HG02798 (cell line): ENCODE measurements at regions not wholly inside any gene's neighbourhood (a gene's known extent, or its start where the extent isn't known, plus 50 kb on each side); places are given as distances from the start of the nearest gene placed in this dataset.

Source experiments
- ATAC-seq: cut with Tn5 transposase; IDR thresholded peaks from one replicate; pipeline ENCODE4 v1.9.1; 2021; ENCODE audit warnings: mild to moderate bottlenecking; ENCODE audit not compliant: unreplicated experiment, poor library complexity

DNA sequence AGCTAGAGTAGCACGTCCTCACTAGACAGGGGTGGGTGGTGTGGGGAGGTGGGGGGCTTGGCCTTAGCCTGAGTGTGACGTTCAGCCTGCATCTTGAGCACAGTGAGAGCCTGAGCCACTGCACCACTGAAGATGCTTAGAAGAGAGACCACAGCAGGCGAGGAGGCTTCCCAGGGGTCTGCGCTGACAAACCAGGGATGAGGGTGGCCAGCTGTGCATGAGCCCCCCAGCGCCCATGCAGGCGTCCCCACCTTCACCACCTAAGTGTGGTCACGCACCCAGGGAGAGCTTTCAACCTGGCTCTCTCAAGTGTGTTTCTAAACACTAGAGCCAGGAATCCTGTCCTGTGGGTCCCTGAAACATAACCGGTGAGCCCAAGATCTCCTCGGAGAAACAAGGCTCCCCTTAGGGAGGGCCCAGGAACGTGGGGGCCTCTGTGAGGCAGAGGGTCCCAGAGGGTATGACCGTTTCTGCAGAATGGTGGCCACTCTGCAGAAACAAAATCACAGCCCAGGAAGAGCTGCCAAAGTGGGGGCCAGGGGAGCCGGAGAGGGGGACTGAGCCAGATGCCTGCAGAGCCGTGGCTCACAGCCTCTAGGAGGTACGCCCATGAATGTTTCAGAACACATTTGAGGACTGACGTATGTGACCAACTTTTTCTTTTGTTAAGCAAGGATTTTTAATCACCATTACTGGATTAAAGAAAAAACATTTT lies 85.2 kb upstream of the INSIG1 start:
- ATAC-seq = no peak

GRCh38 chr7:155213385-155213784 lies 84.3 kb upstream of the INSIG1 start:
- no peak for ATAC-seq

- ATAC-seq = no peak
Observed at GRCh38 chr7:155213955-155214740, 83.5 kb upstream of the INSIG1 start.

DNA sequence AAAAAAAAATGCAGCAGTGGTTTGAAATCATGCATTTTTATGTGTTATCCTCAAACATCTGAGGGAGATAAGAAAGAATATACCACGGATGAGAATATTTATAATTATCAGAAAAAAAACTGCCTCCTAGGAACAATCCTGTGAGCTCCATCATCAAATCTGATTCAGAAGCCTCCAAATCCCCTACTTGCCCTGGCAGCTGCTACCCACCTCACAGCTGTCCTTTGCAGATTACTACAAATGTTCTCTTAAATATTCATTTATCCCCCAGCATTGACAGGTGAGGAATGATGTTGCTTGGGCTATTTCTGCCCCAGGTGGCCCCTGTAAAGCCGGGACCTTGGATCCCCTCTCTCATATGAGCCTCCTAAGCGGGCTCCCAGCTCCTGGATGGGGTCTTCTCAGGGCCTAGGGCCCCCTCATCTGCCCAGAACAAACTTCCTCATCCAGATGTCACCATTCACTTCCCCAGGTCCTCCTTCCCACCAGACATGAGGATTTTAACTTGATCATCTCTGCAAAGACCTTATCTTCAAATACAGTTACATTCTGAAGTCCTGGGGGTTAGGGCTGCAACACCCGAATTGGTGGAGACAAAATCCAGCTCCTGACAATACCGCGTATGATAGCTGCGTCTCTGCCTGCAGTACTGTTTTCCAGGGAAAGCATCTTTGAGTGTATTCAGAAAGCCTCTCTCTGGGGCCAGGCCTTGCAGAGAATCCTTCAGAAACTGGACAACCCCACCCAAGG lies 81.9 kb upstream of the INSIG1 start:
- ATAC-seq = no peak

GRCh38 chr7:155216475-155217272 lies 81.0 kb upstream of the INSIG1 start:
- ATAC-seq = no peak

DNA sequence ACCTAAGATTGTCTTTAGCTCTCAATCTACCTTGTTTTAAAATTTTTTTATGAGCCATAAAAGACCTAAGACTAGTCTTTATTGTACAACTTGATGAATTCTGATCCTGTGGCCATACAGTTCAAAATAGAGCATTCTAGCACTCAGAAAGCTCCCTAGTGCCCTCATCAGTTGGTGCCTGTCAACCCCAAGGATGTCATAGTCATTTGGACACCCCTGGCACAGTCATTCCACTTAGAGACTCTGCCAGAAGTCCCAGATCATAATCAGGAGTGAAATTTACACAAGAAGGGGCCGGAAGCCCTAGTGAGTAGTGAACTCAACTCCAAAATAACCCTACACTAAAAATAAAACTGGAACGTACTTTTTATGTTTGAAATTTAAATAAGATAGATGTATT lies 80.0 kb upstream of the INSIG1 start:
- no peak for ATAC-seq

DNA sequence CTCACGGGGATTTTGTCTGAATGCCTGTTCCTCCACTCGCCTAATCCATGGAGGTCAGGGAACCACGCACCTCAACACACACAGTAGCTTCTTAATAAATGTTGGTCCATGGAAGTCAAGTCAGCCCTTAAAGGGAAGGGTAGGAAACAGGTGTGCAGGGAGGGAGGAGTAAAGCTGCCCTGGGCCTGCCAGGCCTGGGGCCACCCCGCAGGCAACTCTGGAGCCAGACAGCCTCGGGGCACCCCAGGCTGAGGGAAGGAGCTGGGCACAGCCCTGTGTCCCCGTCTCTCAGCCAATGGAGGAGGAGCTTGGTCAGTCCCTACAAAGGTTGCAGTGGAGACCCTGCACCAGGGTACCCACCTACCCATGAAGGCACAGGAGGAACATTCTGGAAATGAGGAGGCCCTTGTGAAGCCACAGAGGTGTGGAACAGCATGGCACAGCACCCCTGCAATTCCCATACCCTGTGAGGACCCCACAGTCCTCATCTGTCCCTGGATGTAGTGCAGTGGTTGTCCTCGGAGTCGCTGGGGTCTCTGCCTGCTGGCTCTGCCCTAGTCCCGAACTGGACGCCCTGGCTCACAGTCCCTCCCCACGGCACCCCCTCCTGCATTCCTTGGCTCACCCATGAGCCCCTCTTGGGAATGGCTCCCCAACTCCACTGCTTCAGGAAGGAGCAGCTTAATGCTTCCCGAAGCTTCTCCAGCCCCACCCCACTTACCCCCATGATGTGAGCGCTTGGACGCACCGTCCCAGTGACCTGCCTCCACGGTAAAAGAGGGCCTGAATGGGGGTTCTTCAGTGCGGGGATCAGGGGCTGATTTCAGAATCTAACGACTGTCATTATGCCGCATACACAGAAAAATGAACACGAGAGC lies 79.2 kb upstream of the INSIG1 start:
- ATAC-seq = no peak

- ATAC-seq = no peak
Observed at GRCh38 chr7:155219154-155219531, 78.5 kb upstream of the INSIG1 start.

DNA sequence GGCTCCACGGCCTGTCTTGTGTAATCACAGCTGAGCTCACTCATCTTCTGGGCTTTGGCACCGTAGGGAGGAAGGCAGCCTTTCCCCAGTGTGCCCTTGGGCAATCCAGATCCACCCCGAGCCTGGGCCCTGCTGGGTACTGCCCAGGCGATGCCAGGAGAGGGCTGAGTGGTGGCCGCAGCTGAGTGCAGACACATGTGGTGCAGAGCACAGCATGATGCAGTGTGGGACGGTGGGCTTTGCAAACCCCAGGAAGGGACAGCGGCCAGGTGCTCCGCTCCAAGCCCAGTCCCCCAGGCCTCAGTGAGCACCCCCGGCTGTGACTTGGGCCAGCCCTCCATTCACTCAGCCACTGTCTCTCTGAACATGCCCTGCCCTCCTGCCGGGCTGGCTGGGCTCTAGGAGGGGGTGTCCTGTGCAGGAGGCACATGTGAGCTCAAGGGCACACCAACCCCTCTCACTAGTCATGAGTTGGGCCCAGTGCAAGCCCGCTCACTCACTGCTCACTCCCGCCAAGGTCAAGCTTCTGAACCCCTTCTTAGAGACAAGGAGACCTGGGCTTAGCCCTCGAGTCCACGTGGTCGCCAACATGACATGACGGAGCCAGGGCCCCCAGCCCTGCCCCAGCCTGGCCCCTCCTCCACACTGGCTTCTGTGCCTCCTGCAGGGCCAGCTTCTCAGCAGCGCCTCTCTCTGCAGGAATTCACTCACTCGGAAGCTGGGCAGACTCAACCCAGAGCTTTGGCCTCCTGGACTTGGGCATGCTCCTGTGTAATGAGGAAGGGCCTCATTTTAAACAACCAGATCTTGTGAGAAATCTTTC lies 77.5 kb upstream of the INSIG1 start:
- no peak for ATAC-seq

- no peak for ATAC-seq
Observed at GRCh38 chr7:155220903-155221302, 76.8 kb upstream of the INSIG1 start.

DNA sequence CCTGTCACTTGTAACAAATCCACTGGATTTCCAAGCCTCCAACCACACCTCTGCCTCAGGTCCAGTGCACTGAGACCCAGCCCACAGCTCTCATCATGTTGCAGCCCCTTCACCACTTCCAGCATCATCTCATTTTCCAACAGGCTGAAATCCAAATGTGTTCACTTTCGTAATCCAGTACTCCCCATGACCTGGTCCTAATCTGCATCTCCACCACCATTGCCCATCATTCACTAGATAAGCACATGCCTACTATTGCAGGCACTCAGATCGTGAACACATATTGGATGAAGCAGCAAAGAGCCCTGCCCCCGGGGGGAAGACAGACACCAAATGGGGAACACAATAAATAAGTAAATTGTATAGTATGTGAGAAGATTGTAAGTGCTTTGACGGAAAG lies 76.1 kb upstream of the INSIG1 start:
- ATAC-seq = no peak

DNA sequence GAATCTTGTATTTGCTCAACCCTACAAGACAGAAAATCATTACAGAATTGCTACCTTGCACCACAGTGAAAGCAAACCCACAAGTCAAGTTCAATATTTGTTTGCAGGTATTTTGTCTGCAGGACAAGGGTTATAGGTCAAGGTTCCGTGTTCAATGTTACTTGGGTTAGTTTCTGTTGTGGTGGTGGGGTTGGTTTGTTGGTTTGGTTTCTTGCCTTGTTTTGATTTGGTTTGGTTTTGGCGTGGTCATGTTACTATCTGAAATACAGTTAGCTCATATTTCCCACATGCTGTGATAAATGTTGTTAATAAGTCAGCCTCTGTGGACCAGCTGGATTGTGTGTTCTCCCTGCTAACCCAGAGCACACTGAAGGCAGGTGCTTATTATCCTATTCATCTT lies 75.6 kb upstream of the INSIG1 start:
- ATAC-seq = no peak

GRCh38 chr7:155222573-155222972 lies 75.1 kb upstream of the INSIG1 start:
- no peak for ATAC-seq

DNA sequence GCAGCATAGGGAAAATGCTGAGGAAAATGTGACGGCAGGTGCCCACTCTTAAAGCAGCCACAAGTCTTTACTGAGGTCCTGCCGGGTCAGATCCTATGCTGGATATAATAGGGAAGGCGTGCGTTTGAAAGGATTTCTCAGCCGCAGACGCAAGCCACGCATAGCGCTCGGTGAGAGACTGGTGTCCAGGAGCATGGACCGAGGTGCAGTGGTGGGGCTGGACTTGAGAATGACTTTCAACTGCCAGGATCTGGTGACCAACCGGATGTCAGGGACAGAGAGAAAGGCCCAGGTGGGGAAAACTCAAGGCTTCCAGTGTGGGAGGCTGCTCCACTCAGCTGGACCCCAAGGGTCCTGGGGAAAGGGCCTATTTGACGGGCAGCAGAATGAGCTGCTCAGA lies 74.7 kb upstream of the INSIG1 start:
- ATAC-seq = no peak

DNA sequence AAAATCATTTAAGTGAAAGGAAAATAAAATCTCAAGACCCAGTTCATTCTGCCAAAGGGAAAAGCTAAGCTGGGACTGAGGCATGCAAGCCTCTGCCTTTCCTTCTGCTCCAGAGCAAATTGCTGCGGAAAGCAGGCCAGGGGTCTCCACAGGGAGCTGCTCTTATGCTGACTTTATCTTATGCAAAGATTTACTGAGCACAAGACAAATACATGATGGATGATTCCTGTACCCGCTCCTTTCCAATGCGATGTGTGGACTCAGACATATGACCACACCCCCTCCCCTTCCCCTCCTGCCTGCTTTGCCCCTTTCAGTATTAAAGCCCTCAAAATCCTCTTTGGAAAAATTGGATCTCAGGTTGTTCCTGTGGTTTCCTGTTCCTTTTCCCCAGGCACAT lies 74.2 kb upstream of the INSIG1 start:
- ATAC-seq = no peak

- no peak for ATAC-seq
Observed at GRCh38 chr7:155224116-155224811, 73.4 kb upstream of the INSIG1 start.

- ATAC-seq = no peak
Observed at GRCh38 chr7:155225095-155225494, 72.6 kb upstream of the INSIG1 start.

DNA sequence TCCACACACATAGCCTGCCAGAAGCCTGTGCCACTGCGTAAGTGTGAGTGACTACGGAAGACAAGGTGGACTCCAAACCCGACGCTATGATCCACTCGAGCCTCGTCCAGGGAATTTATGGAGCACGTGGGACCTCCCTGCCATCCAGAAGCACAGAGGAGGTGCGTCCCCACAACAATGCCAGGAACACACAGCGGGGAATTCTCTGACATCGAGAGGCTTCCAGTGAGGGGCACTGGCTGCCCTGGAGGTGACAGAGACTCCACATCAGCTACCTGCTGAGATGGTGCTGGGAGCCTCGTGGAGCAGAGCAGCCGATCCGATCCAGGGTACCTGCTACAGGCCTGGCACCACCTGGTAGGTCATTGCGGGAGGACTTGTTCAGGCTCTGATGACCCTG lies 72.2 kb upstream of the INSIG1 start:
- no peak for ATAC-seq
